H1 (cell line): ENCODE measurements at regions not wholly inside any gene's neighbourhood (a gene's known extent, or its start where the extent isn't known, plus 50 kb on each side); places are given as distances from the start of the nearest gene placed in this dataset.

Experiments
- ATF2 ChIP-seq: IDR thresholded peaks from 2 replicates; pipeline ENCODE4 v1.6.1; 2012; ENCODE audit warnings: low read length, inconsistent platforms
- ATF3 ChIP-seq: IDR thresholded peaks from 2 replicates; pipeline ENCODE4 v1.6.1; 2011; ENCODE audit warnings: low read depth, mild to moderate bottlenecking, low read length; ENCODE audit not compliant: insufficient read depth
- BCL11A ChIP-seq, 2 experiments: IDR thresholded peaks; one replicate each; pipeline ENCODE4 v1.6.1; 2011; ENCODE audit warnings: low read depth in 2 of 2, low read length in 2 of 2, mild to moderate bottlenecking in 2 of 2
- CREB1 ChIP-seq: IDR thresholded peaks from 2 replicates; pipeline ENCODE4 v1.6.1; 2012; ENCODE audit warnings: inconsistent platforms
- CTCF ChIP-seq, 3 experiments: IDR thresholded peaks; 1 replicate in 2 of 3; 2 replicates in 1 of 3; pipeline versions ENCODE4 v1.5.1 to v1.6.1; 2011; ENCODE audit warnings: low read length in 3 of 3, mild to moderate bottlenecking in 3 of 3, inconsistent platforms in 2 of 3, low read depth in 1 of 3, moderate library complexity in 1 of 3; ENCODE audit not compliant: insufficient read depth in 1 of 3; ENCODE audit errors: control extremely low read depth in 1 of 3
- EZH2 ChIP-seq: fragments of 200-600 bp; sonication (generic); IDR thresholded peaks from 2 replicates; pipeline ENCODE4 v1.7.1; 2012; ENCODE audit warnings: low read depth, mild to moderate bottlenecking, moderate library complexity, low read length, inconsistent platforms; ENCODE audit not compliant: severe bottlenecking
- FOSL1 ChIP-seq: IDR thresholded peaks from 2 replicates; pipeline ENCODE4 v1.6.1; 2011; ENCODE audit warnings: mild to moderate bottlenecking, low read depth, low read length, moderate library complexity; ENCODE audit not compliant: insufficient read depth
- GTF2F1 ChIP-seq: IDR thresholded peaks from 2 replicates; pipeline ENCODE4 v1.6.1; 2012; ENCODE audit warnings: low read depth, low read length, improper control_type of control experiment, borderline replicate concordance
- POLR2A ChIP-seq, 2 experiments: IDR thresholded peaks; 1 replicate in 1 of 2; 2 replicates in 1 of 2; pipeline ENCODE4 v1.6.1; 2011; ENCODE audit warnings: low read depth in 2 of 2, low read length in 2 of 2, mild to moderate bottlenecking in 2 of 2; ENCODE audit errors: control extremely low read depth in 1 of 2
- POLR2AphosphoS5 ChIP-seq: IDR thresholded peaks from 2 replicates; pipeline ENCODE4 v1.6.1; 2011; ENCODE audit warnings: low read depth, low read length
- SIX5 ChIP-seq: IDR thresholded peaks from 2 replicates; pipeline ENCODE4 v1.6.1; 2011; ENCODE audit warnings: mild to moderate bottlenecking, low read depth, low read length
- SRF ChIP-seq: IDR thresholded peaks from 2 replicates; pipeline ENCODE4 v1.6.1; 2011; ENCODE audit warnings: mild to moderate bottlenecking, low read depth, low read length, moderate library complexity
- TAF7 ChIP-seq: optimal IDR thresholded peaks from 2 replicates; pipeline ENCODE3; 2011; ENCODE audit warnings: low read depth, mild to moderate bottlenecking, inconsistent platforms, low read length, moderate library complexity, borderline replicate concordance
- YY1 ChIP-seq: IDR thresholded peaks from 2 replicates; pipeline ENCODE4 v1.6.1; 2011; ENCODE audit warnings: low read depth, mild to moderate bottlenecking, low read length

- TF ChIP-seq CTCF (IDR thresholded peaks at IDR 0.05; ENCODE audit: control extremely low read depth in 1 of 3, insufficient read depth in 1 of 3, low read depth in 1 of 3, low read length in 3 of 3) (no peak), POLR2A (IDR thresholded peaks at IDR 0.05; ENCODE audit: control extremely low read depth in 1 of 2, low read depth in 2 of 2, low read length in 2 of 2) (no peak), TAF7 (no peak), EZH2 (no peak), SIX5 (no peak), CREB1 (no peak), GTF2F1 (no peak), SRF (no peak), ATF2 (no peak), YY1 (no peak), BCL11A (IDR thresholded peaks at IDR 0.05; ENCODE audit: low read depth in 2 of 2, low read length in 2 of 2) (no peak), FOSL1 (no peak), ATF3 (no peak), POLR2AphosphoS5 (no peak)
These were observed 291.1 kb upstream of the PDE4D start for GRCh38 chr5:60184606-60185005.
